Neural progenitor cell (in vitro differentiated cells): ENCODE measurements at regions not wholly inside any gene's neighbourhood (a gene's known extent, or its start where the extent isn't known, plus 50 kb on each side); places are given as distances from the start of the nearest gene placed in this dataset.

ENCODE experiments used
- CTCF ChIP-seq: fragments of 200-600 bp; sonication (generic); IDR thresholded peaks from 2 replicates; pipeline ENCODE4 v1.5.1; 2017; ENCODE audit warnings: antibody characterized with exemption, mild to moderate bottlenecking
- EZH2 ChIP-seq: fragments of 200-600 bp; sonication (generic); IDR thresholded peaks from 2 replicates; pipeline ENCODE4 v1.6.1; 2017; ENCODE audit warnings: antibody characterized with exemption, mild to moderate bottlenecking, moderate library complexity

GRCh38 chr5:99072846-99073245, 144.0 kb upstream of the CHD1 start:
- no peak for TF ChIP-seq CTCF
- no peak for TF ChIP-seq EZH2
